Stomach smooth muscle (tissue), 2 donors: ENCODE measurements at regions not wholly inside any gene's neighbourhood (a gene's known extent, or its start where the extent isn't known, plus 50 kb on each side); places are given as distances from the start of the nearest gene placed in this dataset.

Source experiments
- H3K27ac ChIP-seq: one replicate; pipeline ENCODE4 v1.7.0; 2013; ENCODE audit warnings: mild to moderate bottlenecking, low read length, inconsistent platforms
- H3K27me3 ChIP-seq, 2 donors: one replicate each; pipeline ENCODE4 v1.7.0; 2013; ENCODE audit warnings: low read length in 2 of 2; ENCODE audit not compliant: insufficient read depth in 2 of 2, control insufficient read depth in 1 of 2
- H3K36me3 ChIP-seq, 2 donors: one replicate each; pipeline ENCODE4 v1.7.0; 2013; ENCODE audit warnings: low read length in 2 of 2; ENCODE audit not compliant: control insufficient read depth in 2 of 2, insufficient read depth in 2 of 2
- H3K4me1 ChIP-seq: one replicate; pipeline ENCODE4 v1.7.0; 2013; ENCODE audit warnings: low read length; ENCODE audit not compliant: control insufficient read depth, insufficient read depth
- H3K4me3 ChIP-seq, 2 donors: one replicate each; pipeline ENCODE4 v1.7.0; 2013; ENCODE audit warnings: low read length in 2 of 2
- H3K9ac ChIP-seq, 2 donors: one replicate each; pipeline ENCODE4 v1.7.0; 2013; ENCODE audit warnings: low read length in 2 of 2, mild to moderate bottlenecking in 1 of 2
- H3K9me3 ChIP-seq, 2 donors: one replicate each; pipeline ENCODE4 v1.7.0; 2013; ENCODE audit warnings: low read length in 2 of 2; ENCODE audit not compliant: control insufficient read depth in 2 of 2
- donor health status: healthy.
- donor health status: Pancreatic carcinoma.

DNA sequence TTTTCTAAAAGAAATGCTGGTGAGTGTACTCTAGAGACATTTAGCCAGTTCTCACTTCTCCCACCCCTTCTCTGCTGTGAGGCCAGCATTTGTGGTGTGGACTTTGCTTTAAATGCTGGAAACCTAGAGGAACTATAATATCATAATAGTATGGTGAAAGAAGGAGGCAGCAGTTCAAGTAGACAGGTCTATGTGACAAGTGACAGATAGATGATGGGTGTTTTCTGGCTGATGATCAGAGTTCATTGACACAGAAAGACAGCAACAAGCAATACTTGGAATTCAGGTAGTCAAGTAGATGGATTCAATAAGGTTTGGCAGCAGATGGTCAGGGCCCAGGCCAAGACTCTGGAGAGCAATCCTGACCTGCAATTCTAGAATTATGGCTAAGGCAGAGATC is 317.5 kb downstream of the PCDH7 start:
- Histone ChIP-seq H3K9me3 (no peaks in the 10 kb centered on the region), H3K27ac (no peak overlapping the region), H3K36me3 (no peaks in the 10 kb centered on the region)

DNA sequence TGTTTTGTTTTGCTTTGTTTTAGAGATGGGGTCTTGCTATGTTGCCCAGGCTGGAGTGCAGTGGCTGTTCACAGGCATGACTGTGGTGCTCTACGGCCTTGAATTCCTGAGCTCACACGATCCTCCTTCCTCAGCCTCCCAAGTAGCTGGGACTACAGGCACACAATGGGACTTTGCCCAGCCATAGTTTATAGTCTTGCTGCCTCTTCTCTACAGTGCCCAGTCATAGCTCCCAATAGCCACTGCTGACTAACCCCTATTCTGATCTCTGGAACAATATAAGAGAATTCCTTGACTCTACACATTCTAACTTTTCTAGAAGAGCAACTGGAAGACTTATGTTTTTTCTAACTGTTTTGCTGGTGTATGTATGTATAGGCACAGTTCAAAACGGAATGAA is 319.2 kb downstream of the PCDH7 start:
- H3K36me3 ChIP-seq, result no peaks in the 10 kb centered on the region
- no peaks in the 10 kb centered on the region for H3K27me3 ChIP-seq
- no peak overlapping the region for H3K27ac ChIP-seq
- H3K9ac ChIP-seq, result no peak overlapping the region
- H3K4me3 ChIP-seq, result no peak overlapping the region
- no peaks in the 10 kb centered on the region for H3K9me3 ChIP-seq
- no peaks in the 10 kb centered on the region for H3K4me1 ChIP-seq

More for the DNA sequence above, 317.5 kb downstream of the PCDH7 start:
- Histone ChIP-seq H3K9ac (no peak overlapping the region), H3K4me3 (no peak overlapping the region), H3K27me3 (no peaks in the 10 kb centered on the region), H3K4me1 (no peaks in the 10 kb centered on the region)

DNA sequence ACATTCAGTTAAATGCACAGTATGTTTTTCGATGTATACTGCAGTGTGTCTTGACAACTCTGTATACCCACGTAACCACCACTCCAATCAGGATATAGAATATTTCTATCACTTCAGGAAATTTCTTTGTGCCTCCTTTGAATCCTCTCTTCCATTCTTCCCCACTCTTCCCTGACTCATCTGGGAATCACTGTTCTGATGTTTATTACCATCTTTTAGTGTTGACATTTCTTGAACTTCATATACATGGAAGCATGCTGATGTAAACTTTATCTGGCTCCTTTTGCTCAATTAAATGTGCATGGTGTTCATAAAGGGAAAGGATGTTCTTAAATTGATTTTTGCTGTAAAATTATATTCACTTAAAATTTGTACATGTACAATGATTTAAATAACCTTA is 319.9 kb downstream of the PCDH7 start:
- Histone ChIP-seq H3K4me1 (no peaks in the 10 kb centered on the region), H3K27me3 (no peaks in the 10 kb centered on the region)

GRCh38 chr4:31041385-31041784 is 321.2 kb downstream of the PCDH7 start:
- Histone ChIP-seq H3K9me3 (no peaks in the 10 kb centered on the region), H3K36me3 (no peaks in the 10 kb centered on the region), H3K9ac (no peak overlapping the region), H3K27me3 (no peaks in the 10 kb centered on the region), H3K27ac (no peak overlapping the region), H3K4me3 (no peak overlapping the region), H3K4me1 (no peaks in the 10 kb centered on the region)

More for the DNA sequence above, 319.9 kb downstream of the PCDH7 start:
- Histone ChIP-seq H3K36me3 (no peaks in the 10 kb centered on the region), H3K27ac (no peak overlapping the region), H3K9ac (no peak overlapping the region), H3K9me3 (no peaks in the 10 kb centered on the region), H3K4me3 (no peak overlapping the region)

DNA sequence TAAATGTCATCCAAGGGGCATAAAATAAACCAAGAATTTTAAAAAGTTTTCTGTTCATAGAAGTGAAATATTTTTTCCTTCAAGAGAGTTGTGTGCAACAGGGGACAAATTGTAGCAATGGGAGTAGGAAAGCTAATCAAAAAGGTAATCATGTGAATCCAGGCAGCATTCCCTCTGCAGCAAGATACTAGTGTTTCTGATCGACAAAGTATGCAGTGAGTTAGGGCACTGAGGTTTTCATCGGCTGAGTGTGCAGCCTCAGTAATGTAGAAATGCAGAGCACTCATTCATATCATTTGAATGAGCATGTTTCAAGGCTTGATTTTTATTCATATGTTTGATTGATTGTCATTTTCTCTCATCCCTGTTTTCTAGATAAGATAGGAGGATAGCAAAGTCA is 321.7 kb downstream of the PCDH7 start:
- H3K36me3 ChIP-seq, result no peaks in the 10 kb centered on the region

GRCh38 chr4:31043382-31044062 is 323.4 kb downstream of the PCDH7 start:
- H3K27ac ChIP-seq, result no peak overlapping the region
- H3K36me3 ChIP-seq, result no peaks in the 10 kb centered on the region
- H3K9me3 ChIP-seq, result no peaks in the 10 kb centered on the region
- no peaks in the 10 kb centered on the region for H3K27me3 ChIP-seq
- H3K4me3 ChIP-seq, result no peak overlapping the region
- H3K9ac ChIP-seq, result no peak overlapping the region
- no peaks in the 10 kb centered on the region for H3K4me1 ChIP-seq

More for the DNA sequence above, 321.7 kb downstream of the PCDH7 start:
- Histone ChIP-seq H3K9ac (no peak overlapping the region), H3K27me3 (no peaks in the 10 kb centered on the region), H3K27ac (no peak overlapping the region), H3K9me3 (no peaks in the 10 kb centered on the region), H3K4me1 (no peaks in the 10 kb centered on the region), H3K4me3 (no peak overlapping the region)

DNA sequence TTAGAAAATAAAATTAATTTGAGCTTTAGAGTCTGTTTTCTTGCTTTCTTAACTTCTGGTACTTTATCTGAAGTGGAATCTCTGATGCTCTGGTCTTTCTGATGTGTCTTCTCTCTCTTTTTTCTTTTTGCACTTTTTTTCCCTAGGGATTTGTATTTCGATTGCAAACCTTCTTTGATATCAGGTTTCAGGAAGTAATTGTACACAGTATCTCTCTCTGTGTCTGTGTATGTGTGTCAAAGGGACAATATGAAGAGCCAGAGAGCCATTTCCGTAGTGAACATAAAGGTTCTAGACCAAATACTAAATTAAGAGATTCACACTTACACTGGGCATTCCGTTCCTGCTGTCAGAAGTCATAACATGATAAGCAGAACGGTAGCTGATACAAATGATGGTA is 325.0 kb downstream of the PCDH7 start:
- no peaks in the 10 kb centered on the region for H3K36me3 ChIP-seq
- H3K4me1 ChIP-seq, result no peaks in the 10 kb centered on the region
- no peaks in the 10 kb centered on the region for H3K9me3 ChIP-seq
- H3K27ac ChIP-seq, result no peak overlapping the region
- no peak overlapping the region for H3K4me3 ChIP-seq
- no peaks in the 10 kb centered on the region for H3K27me3 ChIP-seq
- no peak overlapping the region for H3K9ac ChIP-seq

GRCh38 chr4:31045724-31046318 is 325.7 kb downstream of the PCDH7 start:
- H3K9ac ChIP-seq, result no peak overlapping the region
- no peaks in the 10 kb centered on the region for H3K4me1 ChIP-seq
- H3K36me3 ChIP-seq, result no peaks in the 10 kb centered on the region
- no peaks in the 10 kb centered on the region for H3K9me3 ChIP-seq
- no peaks in the 10 kb centered on the region for H3K27me3 ChIP-seq
- no peak overlapping the region for H3K27ac ChIP-seq
- no peak overlapping the region for H3K4me3 ChIP-seq

- no peak overlapping the region for H3K4me3 ChIP-seq
- H3K9me3 ChIP-seq, result no peaks in the 10 kb centered on the region
- H3K27ac ChIP-seq, result no peak overlapping the region
- H3K4me1 ChIP-seq, result no peaks in the 10 kb centered on the region
- H3K27me3 ChIP-seq, result no peaks in the 10 kb centered on the region
- no peak overlapping the region for H3K9ac ChIP-seq
- no peaks in the 10 kb centered on the region for H3K36me3 ChIP-seq
Observed at GRCh38 chr4:31051151-31051550, 331.0 kb downstream of the PCDH7 start.

DNA sequence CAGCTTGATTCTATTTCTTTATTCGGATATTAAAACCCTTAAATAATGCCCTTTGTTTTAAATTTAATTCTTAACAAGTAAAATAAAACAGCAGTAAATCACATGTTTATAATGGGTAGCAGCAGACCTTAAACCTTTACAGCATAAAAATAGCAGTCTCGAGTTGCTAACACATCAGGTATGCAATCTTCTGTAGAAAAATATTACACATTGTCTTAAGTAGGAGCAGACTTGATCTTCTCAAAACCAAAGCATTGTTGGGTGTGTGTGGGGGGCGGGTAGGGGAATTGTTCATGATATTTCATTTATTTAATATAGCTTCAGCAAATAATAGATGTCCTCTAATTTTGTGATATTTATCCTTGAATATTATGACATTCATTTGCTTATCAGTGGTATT is 331.4 kb downstream of the PCDH7 start:
- Histone ChIP-seq H3K27me3 (no peaks in the 10 kb centered on the region), H3K4me3 (no peak overlapping the region), H3K36me3 (no peaks in the 10 kb centered on the region), H3K9me3 (no peaks in the 10 kb centered on the region), H3K27ac (no peak overlapping the region), H3K4me1 (no peaks in the 10 kb centered on the region), H3K9ac (no peak overlapping the region)

- no peak overlapping the region for H3K9ac ChIP-seq
- H3K36me3 ChIP-seq, result no peaks in the 10 kb centered on the region
- H3K4me1 ChIP-seq, result no peaks in the 10 kb centered on the region
- no peaks in the 10 kb centered on the region for H3K27me3 ChIP-seq
- no peaks in the 10 kb centered on the region for H3K9me3 ChIP-seq
- no peak overlapping the region for H3K27ac ChIP-seq
- no peak overlapping the region for H3K4me3 ChIP-seq
Observed at GRCh38 chr4:31052519-31052918, 332.4 kb downstream of the PCDH7 start.
